Esophagus (tissue), 2 donors: ENCODE measurements at regions not wholly inside any gene's neighbourhood (a gene's known extent, or its start where the extent isn't known, plus 50 kb on each side); places are given as distances from the start of the nearest gene placed in this dataset.

Source experiments
- H3K27ac ChIP-seq, 2 donors: one replicate each; pipeline ENCODE4 v1.5.1; 2013; ENCODE audit warnings: low read depth in 2 of 2, mild to moderate bottlenecking in 2 of 2, inconsistent platforms in 1 of 2, low read length in 1 of 2, moderate library complexity in 1 of 2
- H3K27me3 ChIP-seq, 2 donors: one replicate each; pipeline ENCODE4 v1.6.1; 2013; ENCODE audit warnings: low read length in 2 of 2, control low read depth in 1 of 2, mild to moderate bottlenecking in 1 of 2; ENCODE audit not compliant: insufficient read depth in 2 of 2, control insufficient read depth in 1 of 2
- H3K36me3 ChIP-seq, 2 donors: one replicate each; pipeline ENCODE4 v1.6.1; 2013; ENCODE audit warnings: low read length in 1 of 2; ENCODE audit not compliant: control insufficient read depth in 2 of 2, insufficient read depth in 2 of 2
- H3K4me1 ChIP-seq, 2 donors: one replicate each; pipeline ENCODE4 v1.6.1; 2013; ENCODE audit warnings: low read length in 1 of 2; ENCODE audit not compliant: control insufficient read depth in 2 of 2, insufficient read depth in 2 of 2
- H3K4me3 ChIP-seq, 2 donors: one replicate each; pipeline ENCODE4 v1.5.1; 2013; ENCODE audit warnings: low read length in 2 of 2, mild to moderate bottlenecking in 2 of 2, low read depth in 1 of 2, moderate library complexity in 1 of 2
- H3K9me3 ChIP-seq, 2 donors: one replicate each; pipeline ENCODE4 v1.6.1; 2013; ENCODE audit warnings: mild to moderate bottlenecking in 2 of 2, low read depth in 1 of 2, low read length in 1 of 2, moderate library complexity in 1 of 2; ENCODE audit not compliant: control insufficient read depth in 2 of 2, insufficient read depth in 1 of 2
- WGBS, 2 donors: extraction: QIAGEN DNeasy Blood & Tissue Kit; methylation state at CpG; one replicate each; pipeline ENCODE4 v1.1.7; 2013; 5-methylcytosine and 5-hydroxymethylcytosine counted together
- donor health status: healthy with polysubstance abuse.
- donor health status: Bipolar disorder and iron deficiency.

- WGBS, 2 donors = 52 to 62% methylated on average over 1 of the region's 1 CpG
- H3K4me1 ChIP-seq = no peaks in the 10 kb centered on the region
- peaks cover 0 to 11% of the 10 kb centered on the region in 2 donors for H3K36me3 ChIP-seq
- no peaks in the 10 kb centered on the region for H3K9me3 ChIP-seq
- no peak overlapping the region for H3K4me3 ChIP-seq
- no peak overlapping the region for H3K27ac ChIP-seq
- H3K27me3 ChIP-seq = no peaks in the 10 kb centered on the region
Measured at GRCh38 chr14:95434121-95434520, 82.3 kb downstream of the SYNE3 start.

- peaks cover 0 to 9% of the 10 kb centered on the region in 2 donors for H3K36me3 ChIP-seq
- no peaks in the 10 kb centered on the region for H3K9me3 ChIP-seq
- H3K27me3 ChIP-seq = no peaks in the 10 kb centered on the region
- H3K4me3 ChIP-seq = no peak overlapping the region
- WGBS, 2 donors = 88 to 92% methylated on average over 8 of the region's 8 CpGs
- H3K4me1 ChIP-seq = no peaks in the 10 kb centered on the region
- H3K27ac ChIP-seq = no peak overlapping the region
Measured at GRCh38 chr14:95433094-95433478, 83.4 kb downstream of the SYNE3 start.

- peaks cover 0 to 9% of the 10 kb centered on the region in 2 donors for H3K36me3 ChIP-seq
- WGBS, 2 donors = 50 to 56% methylated on average over 20 of the region's 20 CpGs
- no peaks in the 10 kb centered on the region for H3K9me3 ChIP-seq
- H3K27ac ChIP-seq = no peak overlapping the region
- no peaks in the 10 kb centered on the region for H3K4me1 ChIP-seq
- no peaks in the 10 kb centered on the region for H3K27me3 ChIP-seq
- no peak overlapping the region for H3K4me3 ChIP-seq
Measured at GRCh38 chr14:95432144-95433093, 84.0 kb downstream of the SYNE3 start.

- peak overlapping the region in 1 of 2 donors; percentile 26 for H3K27ac ChIP-seq
- no peaks in the 10 kb centered on the region for H3K27me3 ChIP-seq
- peaks cover 0 to 7% of the 10 kb centered on the region in 2 donors for H3K36me3 ChIP-seq
- no peak overlapping the region for H3K4me3 ChIP-seq
- no peaks in the 10 kb centered on the region for H3K9me3 ChIP-seq
- WGBS, 2 donors = 75 to 77% methylated on average over 17 of the region's 17 CpGs
- H3K4me1 ChIP-seq = no peaks in the 10 kb centered on the region
Measured at GRCh38 chr14:95431199-95432143, 85.0 kb downstream of the SYNE3 start.

GRCh38 chr14:95428557-95428956, 87.9 kb downstream of the SYNE3 start:
- H3K27me3 ChIP-seq = no peaks in the 10 kb centered on the region
- H3K4me3 ChIP-seq = no peak overlapping the region
- WGBS, 2 donors = 51 to 68% methylated on average over 4 of the region's 4 CpGs
- no peak overlapping the region for H3K27ac ChIP-seq
- no peaks in the 10 kb centered on the region for H3K9me3 ChIP-seq
- peaks cover 0 to 7% of the 10 kb centered on the region in 2 donors for H3K36me3 ChIP-seq
- no peaks in the 10 kb centered on the region for H3K4me1 ChIP-seq

- no peaks in the 10 kb centered on the region for H3K9me3 ChIP-seq
- H3K27me3 ChIP-seq = no peaks in the 10 kb centered on the region
- no peak overlapping the region for H3K4me3 ChIP-seq
- H3K27ac ChIP-seq = no peak overlapping the region
- no peaks in the 10 kb centered on the region for H3K36me3 ChIP-seq
- whole genome bisulfite sequencing, 2 donors = 91 to 94% methylated on average over 6 of the region's 6 CpGs
- H3K4me1 ChIP-seq = peaks cover 0 to 2% of the 10 kb centered on the region in 2 donors
Measured at GRCh38 chr14:95426116-95426475, 90.4 kb downstream of the SYNE3 start.

- H3K27ac ChIP-seq = no peak overlapping the region
- H3K36me3 ChIP-seq = no peaks in the 10 kb centered on the region
- H3K27me3 ChIP-seq = no peaks in the 10 kb centered on the region
- no peaks in the 10 kb centered on the region for H3K9me3 ChIP-seq
- H3K4me1 ChIP-seq = peaks cover 0 to 2% of the 10 kb centered on the region in 2 donors
- 90 to 92% methylated on average over 9 of the region's 9 CpGs for WGBS, 2 donors
- H3K4me3 ChIP-seq = no peak overlapping the region
Measured at GRCh38 chr14:95425369-95426115, 90.9 kb downstream of the SYNE3 start.

GRCh38 chr14:95424529-95424928, 91.9 kb downstream of the SYNE3 start:
- Histone ChIP-seq H3K4me3 (no peak overlapping the region), H3K27ac (no peak overlapping the region), H3K36me3 (no peaks in the 10 kb centered on the region), H3K9me3 (no peaks in the 10 kb centered on the region), H3K27me3 (no peaks in the 10 kb centered on the region), H3K4me1 (peaks cover 0 to 2% of the 10 kb centered on the region in 2 donors)
- 81 to 86% methylated on average over 5 of the region's 5 CpGs for WGBS, 2 donors

GRCh38 chr14:95421741-95422140, 94.7 kb downstream of the SYNE3 start:
- Histone ChIP-seq H3K4me1 (peaks cover 0 to 2% of the 10 kb centered on the region in 2 donors), H3K27ac (no peak overlapping the region), H3K27me3 (no peaks in the 10 kb centered on the region), H3K4me3 (no peak overlapping the region), H3K36me3 (peaks cover 0 to 2% of the 10 kb centered on the region in 2 donors), H3K9me3 (no peaks in the 10 kb centered on the region)
- 88 to 96% methylated on average over 8 of the region's 8 CpGs for WGBS, 2 donors
